NCI-H2196 treated with DMSO at 0.1 percent for 48 hours (cell line): ENCODE measurements at regions not wholly inside any gene's neighbourhood (a gene's known extent, or its start where the extent isn't known, plus 50 kb on each side); places are given as distances from the start of the nearest gene placed in this dataset.
"Not testable (repeated sequence)": the region's sequence is repeated elsewhere in the genome, so short reads cannot be mapped to it uniquely, and the experiment has no call there.

Experiments
- DNase-seq: peaks from one replicate; lab custom pipeline; 2025; ENCODE audit not compliant: unreplicated experiment; lab: John Stamatoyannopoulos, UW

DNA sequence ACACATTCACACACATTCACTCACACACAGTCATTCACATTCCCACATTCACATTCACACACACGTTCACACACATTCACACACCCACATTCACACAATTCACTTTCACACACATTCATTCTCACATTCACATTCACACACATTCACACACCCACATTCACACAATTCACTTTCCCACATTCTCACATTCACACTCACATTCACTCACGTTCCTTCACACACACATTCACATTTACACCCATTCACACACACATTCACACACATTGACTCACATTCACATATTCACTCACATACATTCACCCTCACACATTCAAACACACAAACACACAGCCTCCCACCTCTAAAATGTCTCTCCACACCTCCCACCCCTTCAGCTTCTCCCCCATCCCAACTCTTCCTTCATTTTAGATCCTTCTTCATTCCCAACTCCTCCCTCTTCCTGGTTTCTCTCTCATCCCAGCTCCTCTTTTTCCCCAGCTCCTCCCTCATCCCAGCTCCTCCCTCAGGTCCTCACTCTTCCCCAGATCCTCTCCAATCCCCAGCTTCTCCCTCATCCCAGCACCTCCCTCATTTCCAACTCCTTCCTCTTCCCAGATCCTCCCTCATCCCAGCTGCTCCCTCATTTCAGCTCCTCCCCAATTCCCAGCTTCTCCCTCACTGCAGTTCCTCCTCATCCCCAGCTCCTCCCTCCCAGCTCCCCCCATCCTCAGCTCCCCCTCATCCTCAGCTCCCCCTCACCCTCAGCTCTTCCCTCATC, 111.0 kb downstream of the FAM53A start:
- DNase-seq = no peak

GRCh38 chr4:1572521-1572920, 111.6 kb downstream of the FAM53A start:
- DNase-seq = no peak

GRCh38 chr4:1572010-1572385, 112.1 kb downstream of the FAM53A start:
- no peak for DNase-seq

DNA sequence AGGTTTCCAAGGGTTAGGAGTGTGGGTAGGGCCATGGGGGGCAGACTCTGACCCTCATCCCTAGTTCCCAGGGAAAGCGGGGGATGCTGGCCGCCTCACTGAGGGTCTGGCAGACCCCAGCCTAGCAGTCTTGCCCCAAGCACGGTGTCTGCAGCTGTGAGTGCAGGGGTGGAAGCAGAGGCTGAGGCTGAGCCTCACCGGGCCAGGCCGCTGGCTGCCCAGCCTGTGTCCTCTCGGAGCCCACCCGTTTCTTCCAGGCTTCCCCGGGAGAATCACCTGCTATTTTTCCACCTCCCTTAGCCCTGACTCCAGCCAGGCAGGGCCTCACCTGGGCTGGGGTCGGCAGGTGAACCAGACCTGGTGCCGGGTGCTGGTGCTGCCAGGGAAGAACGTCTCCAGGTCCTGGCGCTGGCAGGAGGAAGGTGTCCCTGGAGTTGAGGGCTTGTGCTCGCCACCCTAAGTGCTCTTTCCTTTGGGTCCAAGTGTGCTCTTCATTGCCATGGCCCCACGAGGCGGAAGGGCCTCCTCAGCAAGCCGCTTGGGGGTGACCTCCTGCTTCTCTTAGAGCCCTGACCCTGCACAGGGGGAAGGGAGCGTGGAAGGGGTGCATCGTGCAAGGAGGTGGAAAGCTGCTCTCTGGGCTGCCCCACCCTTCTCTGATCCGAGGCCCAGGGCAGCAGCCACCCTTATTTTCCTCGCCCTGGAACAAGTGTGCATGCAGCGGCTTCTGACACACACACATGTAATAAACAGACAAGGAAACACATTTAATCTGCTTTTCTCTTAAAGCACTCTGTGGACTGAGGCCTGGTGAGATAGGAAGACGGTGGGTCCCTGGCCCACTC, 112.7 kb downstream of the FAM53A start:
- DNase-seq = no peak

- no peak for DNase-seq
Observed at GRCh38 chr4:1570291-1571164, 113.6 kb downstream of the FAM53A start.

GRCh38 chr4:1569461-1570151, 114.5 kb downstream of the FAM53A start:
- no peak for DNase-seq

DNA sequence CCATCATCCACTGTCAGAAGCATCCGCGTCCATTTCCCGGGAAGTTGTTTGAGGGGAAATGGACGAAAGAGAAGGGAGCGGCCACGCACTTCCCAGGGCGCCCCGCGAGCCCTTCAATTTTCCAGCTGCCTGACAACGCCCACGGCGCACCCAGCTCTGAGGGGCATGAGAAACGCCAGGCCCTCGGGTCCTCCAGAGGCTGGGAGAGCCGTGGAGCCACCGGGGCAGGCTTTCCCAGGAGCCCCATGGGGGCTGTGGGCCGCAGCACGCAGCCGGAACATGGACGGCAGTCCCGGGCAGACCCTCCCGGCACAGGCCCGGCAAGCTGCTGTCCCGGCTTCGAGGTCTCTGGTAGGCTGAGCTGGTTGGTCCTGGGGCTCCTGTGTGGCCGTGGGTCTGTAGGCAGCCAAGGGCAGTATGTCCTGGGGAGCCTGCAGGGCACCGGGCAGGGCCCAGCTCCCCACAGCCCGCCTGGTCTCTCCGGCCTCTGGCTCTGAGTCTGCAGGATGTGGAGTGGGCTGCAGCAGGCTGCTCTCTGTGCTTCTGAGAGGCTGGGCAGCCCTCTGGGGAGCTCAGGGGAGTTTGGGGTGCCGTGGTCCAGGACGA, 115.2 kb downstream of the FAM53A start:
- DNase-seq = no peak

- no peak for DNase-seq
Observed at GRCh38 chr4:1567808-1568581, 116.1 kb downstream of the FAM53A start.

DNA sequence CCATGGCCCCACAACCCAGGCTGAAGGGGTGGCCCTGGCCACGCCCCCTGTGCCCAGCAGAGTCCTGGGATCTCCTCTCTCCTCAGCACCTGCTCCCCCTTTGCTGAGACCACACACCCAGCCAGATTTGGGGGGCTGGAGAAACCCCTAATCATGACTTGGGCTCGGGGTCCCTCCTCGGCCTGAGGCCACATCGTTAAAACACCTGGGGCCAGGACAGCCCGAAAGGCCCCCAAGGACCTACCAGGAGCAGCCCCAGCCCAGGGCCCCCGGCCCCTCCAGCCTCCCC, 116.7 kb downstream of the FAM53A start:
- DNase-seq = no peak

DNA sequence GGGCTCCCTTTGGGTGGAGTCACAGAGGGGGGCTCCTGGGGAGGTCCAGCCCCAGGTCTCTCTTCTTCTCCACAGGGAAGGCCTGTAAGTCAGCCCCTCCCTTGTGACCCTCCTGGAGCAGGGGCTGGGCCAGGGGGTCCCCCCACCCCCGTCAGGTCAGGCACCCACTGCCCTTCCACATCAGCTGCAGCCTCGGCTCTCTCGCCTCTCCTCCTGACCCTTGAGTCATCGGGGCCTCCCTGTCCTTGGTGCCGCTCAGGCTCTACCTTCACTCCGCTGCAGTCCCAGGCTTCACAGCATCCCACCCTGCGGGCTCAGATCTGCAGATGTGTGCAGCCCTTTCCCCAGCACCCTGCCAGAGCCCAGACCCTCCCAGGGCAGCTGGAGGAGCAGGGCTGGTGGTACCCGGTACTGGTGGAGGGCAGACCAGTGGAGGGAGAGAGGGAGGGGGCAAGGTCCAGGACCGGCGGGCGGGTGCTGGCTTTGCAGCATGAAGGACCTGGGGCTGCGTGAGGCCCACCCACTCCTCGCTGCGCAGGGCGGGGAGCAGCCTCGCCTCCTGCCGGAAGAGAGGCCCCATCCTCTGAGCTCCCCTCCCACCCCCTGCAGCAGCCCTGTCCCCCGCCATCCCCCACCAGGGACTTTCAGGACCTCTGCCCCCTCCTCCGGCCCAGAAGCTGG, 117.1 kb downstream of the FAM53A start:
- no peak for DNase-seq

DNA sequence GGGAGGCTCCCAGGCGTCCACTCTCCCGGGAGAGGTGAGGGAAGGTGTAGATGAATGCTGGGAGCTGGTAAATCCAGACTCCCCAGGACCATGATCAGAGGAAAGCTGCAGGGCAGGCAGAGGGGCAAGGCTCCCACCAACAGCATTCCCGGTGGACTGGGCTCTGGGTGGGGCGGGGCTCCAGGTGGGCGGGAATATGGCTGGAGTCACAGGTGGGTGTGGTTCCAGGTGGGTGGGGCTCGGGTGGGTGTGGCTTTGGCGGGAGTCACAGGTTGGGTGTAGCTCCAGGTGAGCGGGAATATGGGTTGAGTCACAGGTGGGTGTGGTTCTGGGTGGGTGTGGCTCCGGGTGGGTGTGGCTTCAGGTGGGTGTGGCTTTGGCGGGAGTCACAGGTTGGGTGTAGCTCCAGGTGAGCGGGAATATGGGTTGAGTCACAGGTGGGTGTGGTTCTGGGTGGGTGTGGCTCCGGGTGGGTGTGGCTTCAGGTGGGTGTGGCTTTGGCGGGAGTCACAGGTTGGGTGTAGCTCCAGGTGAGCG, 117.7 kb downstream of the FAM53A start:
- DNase-seq = not testable (repeated sequence)

DNA sequence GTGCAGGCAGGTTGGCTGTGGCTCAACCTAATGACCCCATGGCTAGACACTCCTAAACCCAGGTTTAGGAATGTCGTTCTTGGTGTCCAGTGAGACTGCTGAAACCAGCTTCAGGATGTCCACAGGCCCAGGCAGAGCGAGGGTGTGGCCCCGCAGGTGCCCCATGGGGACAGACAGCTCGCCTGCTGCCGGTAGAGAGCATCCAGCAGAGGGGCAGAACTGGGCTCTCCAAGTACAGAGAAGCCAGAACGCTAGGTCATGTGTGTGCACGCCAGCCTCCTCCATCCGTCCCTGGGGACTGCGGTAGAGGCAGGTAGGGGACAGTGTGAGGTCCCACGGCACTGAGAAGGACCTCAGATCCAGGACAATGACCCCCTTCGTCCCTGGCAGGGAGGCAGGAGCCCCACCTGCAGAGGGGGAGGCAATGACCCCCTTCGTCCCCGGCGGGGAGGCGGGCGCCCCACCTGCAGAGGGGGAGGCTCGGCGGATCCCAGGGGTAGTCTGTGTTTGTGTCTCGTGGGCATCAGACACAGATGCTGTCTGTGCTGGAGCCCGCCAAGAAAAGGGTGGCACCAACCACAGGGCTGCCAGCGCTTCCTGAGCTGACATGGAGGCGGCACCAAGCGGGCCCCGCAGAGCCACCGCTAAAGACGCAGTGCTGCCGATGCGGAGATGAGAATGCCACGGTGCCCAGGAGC, 118.4 kb downstream of the FAM53A start:
- no peak for DNase-seq

GRCh38 chr4:1564535-1565375, 119.4 kb downstream of the FAM53A start:
- no peak for DNase-seq

DNA sequence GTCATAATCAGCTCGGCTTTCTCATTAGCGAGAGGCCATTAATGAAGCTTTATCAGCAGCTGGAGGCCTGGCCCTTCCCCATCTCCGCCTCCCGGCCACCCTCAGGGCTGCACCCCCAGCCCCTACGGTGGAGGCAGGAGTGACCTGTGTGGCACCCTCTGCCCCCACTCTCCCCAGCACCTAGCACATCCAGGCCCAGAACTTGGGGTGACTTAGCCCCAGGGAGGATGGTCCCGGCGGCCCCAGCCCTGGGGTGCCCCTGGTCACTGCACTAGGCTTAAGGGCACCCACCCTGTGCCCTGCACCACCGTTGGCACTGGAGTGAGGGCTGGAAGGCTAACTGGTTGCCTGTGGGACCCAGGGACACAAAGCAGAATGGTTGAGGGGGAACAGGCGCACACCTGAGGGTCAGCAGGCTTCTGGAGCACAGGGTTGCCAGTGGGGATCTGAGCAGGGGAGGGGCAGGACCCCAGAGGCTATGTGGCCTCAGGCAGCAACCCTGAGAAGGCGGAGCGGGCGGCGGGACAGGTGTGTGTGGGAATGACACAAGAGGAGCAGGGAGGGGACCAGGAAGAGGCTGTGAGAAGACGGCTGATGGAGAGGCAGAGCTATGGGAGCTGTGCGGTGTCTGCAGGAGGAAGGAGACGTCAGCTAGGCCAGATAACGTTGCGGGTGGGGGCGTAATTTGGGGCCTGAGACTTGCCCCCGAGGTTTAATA, 120.2 kb downstream of the FAM53A start:
- no peak for DNase-seq

- no peak for DNase-seq
Observed at GRCh38 chr4:1563241-1563640, 120.9 kb downstream of the FAM53A start.

DNA sequence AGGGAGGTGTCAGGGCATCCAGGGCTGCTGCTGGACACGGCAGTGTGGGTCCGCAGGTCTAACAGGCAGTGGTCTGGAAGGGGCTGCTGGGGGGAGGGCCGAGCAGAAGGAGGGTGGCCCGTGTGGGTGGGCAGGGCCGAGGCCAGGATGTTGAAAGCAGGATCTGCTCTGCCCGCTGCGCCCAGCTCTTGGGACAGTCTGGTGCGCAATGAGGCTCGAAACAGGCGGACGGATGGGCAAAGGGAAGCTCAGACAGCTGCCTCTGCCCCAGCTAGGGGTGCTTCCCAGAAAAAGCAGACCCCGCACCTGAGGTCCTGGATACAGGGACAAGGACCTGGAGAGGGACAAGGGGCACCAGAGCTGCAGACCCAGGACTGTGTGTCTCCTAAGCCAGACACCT, 121.3 kb downstream of the FAM53A start:
- no peak for DNase-seq

- no peak for DNase-seq
Observed at GRCh38 chr4:1562371-1562770, 121.7 kb downstream of the FAM53A start.
